ENCODE measurements at regions not wholly inside any gene's neighbourhood (a gene's known extent, or its start where the extent isn't known, plus 50 kb on each side); places are given as distances from the start of the nearest gene placed in this dataset.

GRCh38 chr10:128922619-128923196 is 544.3 kb upstream of the MGMT start:
- intact Hi-C loops (cut with micrococcal nuclease) = no loop called here
- DNase-seq = no peak
- ATAC-seq = no peak

GRCh38 chr10:128924918-128925317 is 542.1 kb upstream of the MGMT start:
- ATAC-seq (no peak), DNase-seq (no peak)
- intact Hi-C loops (cut with micrococcal nuclease) = no loop called here

GRCh38 chr10:128926711-128927110 is 540.3 kb upstream of the MGMT start:
- peak; percentile 70 for ATAC-seq
- peak; percentile 74 for DNase-seq
- intact Hi-C loops (cut with micrococcal nuclease) = no loop called here

- intact Hi-C loops (cut with micrococcal nuclease) = no loop called here
- peak; percentile 86 for ATAC-seq
- peak; percentile 81 for DNase-seq
Observed at GRCh38 chr10:128927497-128928161, 539.4 kb upstream of the MGMT start.

- intact Hi-C loops (cut with micrococcal nuclease) = no loop called here
- DNase-seq = no peak
- no peak for ATAC-seq
Observed at GRCh38 chr10:128928231-128928836, 538.7 kb upstream of the MGMT start.

GRCh38 chr10:128929131-128929530 is 537.9 kb upstream of the MGMT start:
- ATAC-seq (peak; percentile 18), DNase-seq (no peak)
- intact Hi-C loops (cut with micrococcal nuclease) = no loop called here

GRCh38 chr10:128929767-128930166 is 537.3 kb upstream of the MGMT start:
- ATAC-seq (peak; percentile 66), DNase-seq (no peak)
- intact Hi-C loops (cut with micrococcal nuclease) = no loop called here

GRCh38 chr10:128930515-128930914 is 536.5 kb upstream of the MGMT start:
- DNase-seq (no peak), ATAC-seq (no peak)
- intact Hi-C loops (cut with micrococcal nuclease) = no loop called here

- intact Hi-C loops (cut with micrococcal nuclease) = no loop called here
- DNase-seq (no peak), ATAC-seq (no peak)
Observed at GRCh38 chr10:128932071-128932820, 534.8 kb upstream of the MGMT start.

- intact Hi-C loops (cut with micrococcal nuclease) = no loop called here
- DNase-seq (no peak), ATAC-seq (no peak)
Observed at GRCh38 chr10:128934492-128934891, 532.5 kb upstream of the MGMT start.

- ATAC-seq (no peak), DNase-seq (no peak)
- intact Hi-C loops (cut with micrococcal nuclease) = no loop called here
Observed at GRCh38 chr10:128936392-128936791, 530.6 kb upstream of the MGMT start.

GRCh38 chr10:128938558-128938957 is 528.5 kb upstream of the MGMT start:
- DNase-seq (no peak), ATAC-seq (peak; percentile 52)
- intact Hi-C loops (cut with micrococcal nuclease) = no loop called here

GRCh38 chr10:128940081-128940480 is 527.0 kb upstream of the MGMT start:
- no peak for DNase-seq
- ATAC-seq = no peak
- intact Hi-C loops (cut with micrococcal nuclease) = no loop called here

- intact Hi-C loops (cut with micrococcal nuclease) = no loop called here
- ATAC-seq = no peak
- no peak for DNase-seq
Observed at GRCh38 chr10:128943111-128943510, 523.9 kb upstream of the MGMT start.

GRCh38 chr10:128945398-128945797 is 521.6 kb upstream of the MGMT start:
- DNase-seq (no peak), ATAC-seq (peak; percentile 88)
- intact Hi-C loops (cut with micrococcal nuclease) = no loop called here

- no peak for DNase-seq
- ATAC-seq = no peak
- intact Hi-C loops (cut with micrococcal nuclease) = no loop called here
Observed at GRCh38 chr10:128950159-128950915, 516.7 kb upstream of the MGMT start.

GRCh38 chr10:128950916-128951275 is 516.1 kb upstream of the MGMT start:
- intact Hi-C loops (cut with micrococcal nuclease) = no loop called here
- DNase-seq (no peak), ATAC-seq (no peak)

GRCh38 chr10:128952856-128953255 is 514.2 kb upstream of the MGMT start:
- intact Hi-C loops (cut with micrococcal nuclease) = no loop called here
- ATAC-seq (no peak), DNase-seq (no peak)

- intact Hi-C loops (cut with micrococcal nuclease) = no loop called here
- ATAC-seq = no peak
- no peak for DNase-seq
Observed at GRCh38 chr10:128956149-128956548, 510.9 kb upstream of the MGMT start.

- ATAC-seq (no peak), DNase-seq (no peak)
- intact Hi-C loops (cut with micrococcal nuclease) = no loop called here
Observed at GRCh38 chr10:128957221-128957620, 509.8 kb upstream of the MGMT start.
